ENCODE measurements at regions not wholly inside any gene's neighbourhood (a gene's known extent, or its start where the extent isn't known, plus 50 kb on each side); places are given as distances from the start of the nearest gene placed in this dataset.

DNA sequence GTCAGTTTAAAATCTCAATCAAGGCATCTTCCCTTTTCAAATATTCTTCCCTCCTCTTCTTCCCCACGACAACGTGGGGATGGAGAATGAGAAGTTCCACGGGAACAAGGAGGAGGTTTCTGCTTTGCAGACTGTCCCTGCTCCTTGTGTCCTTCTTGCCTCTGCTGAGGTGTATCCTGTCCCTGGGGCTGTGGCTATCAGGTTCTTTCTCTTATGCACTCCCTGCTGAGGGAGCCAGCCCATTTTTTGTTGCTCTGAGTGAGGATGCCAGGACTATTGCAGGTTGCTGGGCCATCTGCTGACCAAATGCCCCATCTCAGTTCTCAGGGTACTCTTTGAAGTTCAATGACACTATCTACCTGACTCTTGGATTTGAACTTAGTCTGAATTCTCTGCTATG lies 533.6 kb downstream of the RNF144B start:
- TF ChIP-seq POLR2AphosphoS5 (IDR thresholded peaks at IDR 0.05), result no peak
- no peak for TF ChIP-seq MXI1 (conservative IDR thresholded peaks at IDR 0.05; ENCODE audit: poor library complexity, severe bottlenecking)
- no peak for TF ChIP-seq REST (IDR thresholded peaks at IDR 0.05; ENCODE audit: borderline replicate concordance)
- no peak for TF ChIP-seq RAD21 (conservative IDR thresholded peaks at IDR 0.05)
- no peak for TF ChIP-seq SMC3 (conservative IDR thresholded peaks at IDR 0.05; ENCODE audit: poor library complexity)
- TF ChIP-seq TAF1 (IDR thresholded peaks at IDR 0.05; ENCODE audit: low read depth), result no peak
- no peak for TF ChIP-seq EZH2 (IDR thresholded peaks at IDR 0.05; ENCODE audit: borderline replicate concordance, insufficient read depth, low read length, poor library complexity, severe bottlenecking)
- no peak for TF ChIP-seq EP300 (conservative IDR thresholded peaks at IDR 0.05; ENCODE audit: poor library complexity, severe bottlenecking)
- TF ChIP-seq CTCF (IDR thresholded peaks at IDR 0.05; ENCODE audit: poor library complexity, severe bottlenecking), result no peak
- Histone ChIP-seq H3K4me2 (ENCODE audit: low read length) (no peak overlapping the region), H3K27ac (ENCODE audit: low read length) (no peak overlapping the region), H3K4me3 (ENCODE audit: low read length) (no peak overlapping the region), H3K9me2 (ENCODE audit: insufficient read depth, low read length) (no peaks in the 10 kb centered on the region), H3F3A (ENCODE audit: insufficient read depth, low read length, poor library complexity, severe bottlenecking) (no peaks in the 10 kb centered on the region), H3K9ac (ENCODE audit: low read length) (no peak overlapping the region), H3K9me3 (ENCODE audit: low read length) (no peaks in the 10 kb centered on the region), H3K79me2 (replicated peaks; ENCODE audit: insufficient read depth, low read length) (no peaks in the 10 kb centered on the region), H2AFZ (ENCODE audit: low read depth, low read length) (no peak overlapping the region), H3K36me3 (ENCODE audit: insufficient read depth, low read length) (no peaks in the 10 kb centered on the region), H4K20me1 (ENCODE audit: insufficient read depth) (no peaks in the 10 kb centered on the region), H3K27me3 (ENCODE audit: insufficient read depth, low read depth, low read length) (no peaks in the 10 kb centered on the region)

DNA sequence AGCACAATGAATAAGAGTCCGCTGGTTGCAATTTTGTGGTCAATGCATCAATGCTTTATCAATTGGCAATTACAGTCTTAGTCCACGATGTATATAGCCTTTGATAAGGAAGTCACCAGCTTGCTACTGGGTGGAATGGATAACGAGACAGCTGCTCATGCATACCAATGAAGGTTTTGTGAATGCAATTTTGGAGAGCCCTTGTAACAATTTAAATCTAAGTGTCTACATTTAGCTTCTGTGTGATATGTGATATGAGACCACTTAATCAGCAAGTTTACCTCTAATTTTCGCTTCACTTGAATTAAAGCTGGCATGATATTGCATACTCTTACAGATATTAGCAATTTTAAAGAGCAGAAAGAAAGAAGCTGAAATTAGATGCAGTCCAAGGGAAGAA lies 543.9 kb downstream of the RNF144B start:
- Histone ChIP-seq H3K9me3 (ENCODE audit: low read length) (no peaks in the 10 kb centered on the region), H3K36me3 (ENCODE audit: insufficient read depth, low read length) (no peaks in the 10 kb centered on the region), H3K27ac (ENCODE audit: low read length) (no peak overlapping the region), H3K27me3 (ENCODE audit: insufficient read depth, low read depth, low read length) (no peaks in the 10 kb centered on the region), H3K79me2 (replicated peaks; ENCODE audit: insufficient read depth, low read length) (no peaks in the 10 kb centered on the region), H3F3A (ENCODE audit: insufficient read depth, low read length, poor library complexity, severe bottlenecking) (no peaks in the 10 kb centered on the region), H3K4me3 (ENCODE audit: low read length) (no peak overlapping the region), H3K9me2 (ENCODE audit: insufficient read depth, low read length) (no peaks in the 10 kb centered on the region), H3K9ac (ENCODE audit: low read length) (no peak overlapping the region), H3K4me2 (ENCODE audit: low read length) (no peak overlapping the region), H4K20me1 (ENCODE audit: insufficient read depth) (no peaks in the 10 kb centered on the region), H2AFZ (ENCODE audit: low read depth, low read length) (no peak overlapping the region)
- no peak for TF ChIP-seq POLR2AphosphoS5 (IDR thresholded peaks at IDR 0.05)
- TF ChIP-seq REST (IDR thresholded peaks at IDR 0.05; ENCODE audit: borderline replicate concordance), result no peak
- no peak for TF ChIP-seq MXI1 (conservative IDR thresholded peaks at IDR 0.05; ENCODE audit: poor library complexity, severe bottlenecking)
- TF ChIP-seq SMC3 (conservative IDR thresholded peaks at IDR 0.05; ENCODE audit: poor library complexity), result no peak
